Umbilical cord (tissue), 1 donor: ENCODE measurements at regions not wholly inside any gene's neighbourhood (a gene's known extent, or its start where the extent isn't known, plus 50 kb on each side); places are given as distances from the start of the nearest gene placed in this dataset.

ENCODE experiments used
- DNase-seq: peaks from one replicate; pipeline ENCODE4 v3.0.0-alpha.2; 2015; ENCODE audit warnings: low spot score

DNA sequence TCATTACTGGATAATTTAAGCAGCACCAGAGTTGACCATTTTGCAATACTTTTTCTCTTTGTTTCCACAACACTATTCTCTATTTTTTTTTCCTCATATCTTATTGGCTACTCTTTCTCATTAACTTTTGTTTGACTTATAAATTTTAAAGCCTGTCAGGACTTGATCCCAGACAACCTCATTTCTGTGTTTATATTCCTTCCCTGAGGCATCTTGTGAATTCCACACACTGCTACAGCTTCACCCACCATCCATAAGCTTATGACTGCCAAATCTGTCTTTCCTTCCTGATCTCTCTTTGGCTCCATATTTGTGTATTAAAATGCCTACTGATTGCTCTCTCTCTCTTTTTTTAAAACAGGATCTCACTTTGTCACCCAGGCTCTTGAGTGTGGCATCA lies 124.6 kb upstream of the MBL2 start:
- DNase-seq, result no peak

DNA sequence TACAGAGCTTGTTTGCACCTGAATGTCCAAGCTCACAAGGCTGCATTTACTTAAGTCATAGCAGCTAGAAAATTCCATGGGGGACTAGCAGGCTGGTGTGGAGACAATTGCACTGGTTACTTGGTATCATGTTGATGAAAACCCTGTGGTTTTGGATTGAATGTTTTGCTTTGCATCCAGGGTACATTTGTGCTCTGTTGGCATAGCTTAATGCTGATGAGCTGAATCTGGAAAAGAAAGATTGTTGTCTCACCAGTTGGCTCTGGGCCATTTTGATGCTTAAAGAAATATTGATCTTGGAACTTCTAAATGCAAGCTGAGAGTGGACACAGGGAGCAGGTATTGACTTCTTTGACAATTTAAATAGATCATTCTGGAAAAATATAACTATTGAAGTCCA lies 122.5 kb upstream of the MBL2 start:
- DNase-seq, result no peak

DNA sequence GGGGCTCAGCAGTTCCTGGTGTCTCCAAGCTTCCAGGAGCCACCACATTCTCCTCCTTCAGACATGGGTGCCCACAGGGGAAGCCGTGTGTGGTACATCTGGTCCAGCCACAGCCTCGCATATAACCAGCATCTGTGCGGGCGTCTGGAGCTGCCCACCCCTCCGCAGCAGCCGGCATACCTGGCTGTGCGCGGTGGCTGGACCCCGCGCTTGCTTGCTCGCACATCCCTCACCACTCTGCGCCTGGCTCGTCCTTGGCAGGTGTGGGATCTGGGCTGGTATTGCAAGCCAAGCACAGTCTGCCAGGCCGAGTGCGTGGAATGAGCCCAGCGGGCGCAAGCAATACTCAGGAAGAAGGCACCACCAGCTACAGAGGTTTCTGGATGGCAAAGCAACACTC lies 117.7 kb upstream of the MBL2 start:
- no peak for DNase-seq

DNA sequence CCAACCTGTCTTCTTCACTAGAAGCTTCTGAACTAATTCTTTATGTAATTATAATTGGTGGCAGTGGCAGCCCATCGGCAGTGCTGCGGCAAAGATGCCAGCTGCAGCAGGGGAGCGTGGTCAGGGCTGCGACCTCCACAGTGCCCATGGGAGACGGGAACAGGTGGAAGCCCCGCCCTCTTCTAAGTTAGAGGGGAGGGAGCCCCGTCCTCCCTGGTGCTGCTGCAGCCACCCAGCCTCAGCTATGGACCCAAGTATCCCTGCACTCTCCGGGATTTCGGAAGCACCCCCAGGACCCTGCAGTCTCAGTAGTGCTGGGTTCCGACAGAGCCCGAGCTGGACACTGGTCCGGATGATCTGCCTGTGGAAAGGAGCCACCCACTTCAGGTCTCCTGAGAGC lies 117.0 kb upstream of the MBL2 start:
- DNase-seq, result no peak

DNA sequence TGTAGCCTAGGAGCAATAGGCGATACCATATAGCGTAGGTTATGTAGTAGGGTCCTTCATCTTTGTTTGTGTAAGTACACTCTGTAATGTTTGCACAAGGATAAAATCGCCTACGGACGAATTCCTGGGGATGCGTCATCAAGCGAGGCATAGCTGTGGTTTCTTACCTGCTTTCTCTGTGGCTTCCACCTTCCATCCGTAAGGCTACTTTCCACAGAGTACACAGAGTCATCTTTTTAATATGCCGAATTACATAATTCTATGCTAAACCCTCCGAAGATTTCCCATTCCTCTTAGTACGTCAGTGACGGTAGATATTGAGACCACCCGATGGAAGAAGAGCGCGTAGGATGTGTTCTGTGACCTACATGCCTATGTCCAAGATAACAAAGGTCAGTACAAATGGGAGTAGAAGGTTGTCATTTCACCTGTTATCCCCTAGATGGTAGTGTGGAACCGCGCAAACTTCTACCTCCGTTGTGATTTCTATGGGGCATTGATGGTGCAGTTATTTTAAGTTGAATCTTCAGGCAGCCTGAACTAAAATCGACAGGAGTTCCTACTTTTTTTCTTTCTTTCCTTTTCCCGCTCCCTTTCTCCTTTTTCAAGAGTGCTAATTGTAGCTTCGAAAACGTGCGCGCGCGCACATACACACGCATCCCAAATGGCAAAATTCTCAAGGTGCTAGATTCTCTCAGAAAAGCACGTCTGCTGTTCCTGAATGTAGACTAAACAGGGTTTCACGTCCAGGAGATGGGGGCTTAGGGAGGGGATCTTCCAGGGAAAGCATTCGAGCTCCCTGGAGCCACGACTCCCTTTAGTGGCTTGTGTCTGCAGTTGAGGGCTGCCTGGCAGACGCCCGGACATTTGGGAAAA lies 111.7 kb upstream of the MBL2 start:
- DNase-seq, result peak; percentile 85

DNA sequence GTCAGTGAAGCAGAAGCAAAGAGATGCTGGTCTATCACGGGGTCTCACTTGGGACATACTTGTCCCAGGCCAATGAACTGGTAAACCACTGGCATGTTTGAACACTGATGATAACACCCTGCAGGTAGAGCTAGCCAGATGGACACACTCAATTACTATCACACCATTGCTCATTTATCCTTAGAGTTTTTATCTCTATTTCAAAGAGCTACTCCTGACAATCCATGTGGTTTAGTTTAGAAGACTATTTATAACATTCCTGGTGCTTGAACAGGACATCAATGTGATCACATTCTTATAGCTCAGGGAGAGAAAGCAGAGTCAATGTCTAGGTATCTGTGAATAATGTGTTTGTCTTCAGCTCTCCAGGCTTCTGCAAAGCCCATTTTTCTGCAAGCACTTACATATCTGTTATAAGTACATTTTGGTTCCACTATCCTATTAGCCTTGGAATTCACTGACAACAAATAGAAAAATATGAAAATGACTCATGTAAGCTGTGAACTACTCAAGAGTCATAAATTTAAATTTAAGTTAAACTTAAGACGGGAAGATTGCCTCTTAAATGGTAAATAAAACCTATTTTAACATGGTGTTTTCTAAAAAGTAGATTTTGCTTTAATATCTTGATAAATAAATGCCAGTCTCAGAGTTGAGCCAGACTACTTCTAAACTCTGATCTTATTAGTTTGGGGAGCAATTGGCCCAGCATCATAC lies 106.7 kb upstream of the MBL2 start:
- peak; percentile 95 for DNase-seq

DNA sequence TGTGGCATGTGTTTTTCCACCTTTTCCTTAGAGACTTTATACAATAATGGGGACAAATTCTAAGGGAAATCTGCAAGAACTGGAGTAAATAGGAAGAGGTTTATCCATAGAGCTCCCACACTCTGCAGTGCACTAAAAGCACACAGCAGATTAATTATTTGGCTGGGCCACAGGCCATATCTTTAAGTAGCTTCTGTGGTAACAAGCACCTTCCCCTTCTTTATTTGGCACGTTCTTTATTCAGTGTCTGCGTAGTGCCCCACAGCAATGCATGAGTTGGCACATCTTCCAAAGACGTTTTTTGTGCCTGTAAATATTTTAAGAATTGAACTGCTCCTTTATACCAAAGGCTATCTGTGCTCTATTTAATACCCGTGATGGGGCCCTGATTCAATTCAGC lies 104.9 kb upstream of the MBL2 start:
- DNase-seq, result no peak

DNA sequence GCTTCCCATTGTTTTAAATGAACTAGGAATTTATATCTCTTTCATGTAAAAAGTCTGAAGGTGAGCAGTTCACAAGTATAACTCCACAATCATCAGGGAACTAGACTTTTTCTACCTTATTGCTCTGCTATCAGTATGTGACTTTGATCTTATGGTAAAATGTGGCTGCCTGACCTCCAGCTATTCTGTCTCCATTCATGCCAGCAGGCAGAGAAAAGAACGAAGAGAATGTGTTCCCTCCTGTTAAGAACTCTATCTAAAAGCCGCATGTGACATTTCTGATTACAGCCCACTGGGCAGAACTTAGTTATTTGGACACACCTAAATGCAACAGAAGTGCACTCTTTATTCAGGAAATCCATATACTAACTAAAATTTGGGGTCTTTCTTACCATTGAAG lies 102.8 kb upstream of the MBL2 start:
- DNase-seq, result no peak

DNA sequence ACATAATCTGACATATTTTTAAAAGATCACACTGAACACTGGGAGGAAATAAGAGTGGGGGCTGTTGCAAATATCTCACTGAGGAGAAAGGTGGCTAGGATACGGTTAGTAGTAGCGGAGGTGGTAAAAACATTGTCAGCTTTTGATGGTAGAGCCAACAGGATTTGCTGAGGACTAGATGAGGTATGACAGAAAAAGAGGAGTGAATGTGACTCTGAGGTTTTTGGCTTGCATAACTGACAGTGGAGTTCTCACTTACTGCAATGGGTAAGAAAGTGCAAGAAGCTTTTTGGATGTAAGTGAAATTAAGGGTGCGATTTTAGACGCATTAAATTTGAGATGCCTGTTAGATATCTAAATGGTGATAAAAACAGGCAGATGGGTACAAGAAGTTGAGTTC lies 102.0 kb upstream of the MBL2 start:
- DNase-seq, result peak; percentile 63

DNA sequence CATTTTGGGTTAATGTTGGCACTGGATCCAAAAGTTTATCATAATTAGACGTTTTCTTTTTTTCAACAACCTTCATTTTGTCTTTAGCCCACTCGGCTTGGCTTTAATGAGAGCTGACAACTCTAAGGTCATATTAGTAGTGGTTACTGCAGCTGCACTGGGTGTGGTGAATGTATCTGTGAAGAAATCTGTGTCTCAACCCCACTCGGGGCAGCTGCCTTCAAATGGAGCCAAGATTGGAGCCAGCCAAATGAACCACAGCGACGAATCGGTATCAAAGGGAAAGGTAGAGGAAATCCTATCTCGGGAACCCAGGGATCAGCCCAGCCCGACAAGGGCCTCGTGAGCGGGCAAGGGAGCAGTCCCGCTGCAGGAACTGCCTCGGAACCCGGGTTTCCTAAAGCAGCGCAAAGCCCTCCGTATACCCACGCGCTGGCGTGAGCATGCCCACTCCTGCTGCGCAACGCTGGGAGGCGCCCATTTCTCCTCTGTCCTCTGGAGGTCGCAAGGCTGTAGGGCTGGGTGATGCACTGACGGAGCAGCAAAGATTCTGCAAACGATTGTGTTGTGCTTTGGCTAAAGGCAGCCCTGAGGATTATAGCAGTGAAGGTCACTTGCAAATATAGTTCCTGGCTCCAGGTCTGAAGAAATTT lies 98.7 kb upstream of the MBL2 start:
- no peak for DNase-seq

DNA sequence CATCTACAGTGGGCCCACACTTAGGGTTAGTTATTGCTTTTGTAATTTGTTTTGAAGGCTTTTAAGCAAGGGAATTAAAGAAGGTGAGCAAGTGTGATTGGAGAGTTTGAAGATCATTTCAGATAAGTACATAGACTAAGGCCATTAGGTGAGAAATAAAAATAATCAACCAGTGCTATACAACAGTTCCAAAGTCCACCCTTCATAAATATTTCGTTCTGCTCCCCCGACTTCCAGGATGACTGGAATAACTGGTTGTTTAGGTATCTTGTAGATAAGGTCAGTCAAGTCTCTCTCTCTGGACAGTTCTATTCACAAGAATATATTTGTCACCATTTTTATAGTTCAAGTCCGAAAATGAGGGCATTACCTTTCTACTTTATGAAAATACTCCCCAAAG lies 98.0 kb upstream of the MBL2 start:
- DNase-seq, result no peak

DNA sequence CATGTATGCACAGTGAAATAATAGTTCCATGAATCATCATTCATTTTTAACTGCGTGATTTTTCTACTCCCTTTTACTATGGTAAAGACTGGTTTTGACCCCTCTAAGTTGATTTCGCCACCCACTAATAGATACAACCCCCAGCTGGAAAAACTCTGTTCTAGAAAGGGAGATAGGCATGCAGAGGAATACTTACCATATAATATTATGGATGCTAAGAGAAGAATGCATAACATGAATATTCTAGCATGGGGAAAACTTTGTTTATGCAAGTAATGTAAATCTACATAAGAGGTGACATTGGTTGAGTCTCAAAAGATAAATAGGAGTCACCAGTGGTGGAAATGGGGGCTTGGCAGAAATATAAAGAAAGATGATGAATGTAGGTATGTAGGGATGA lies 97.3 kb upstream of the MBL2 start:
- no peak for DNase-seq

DNA sequence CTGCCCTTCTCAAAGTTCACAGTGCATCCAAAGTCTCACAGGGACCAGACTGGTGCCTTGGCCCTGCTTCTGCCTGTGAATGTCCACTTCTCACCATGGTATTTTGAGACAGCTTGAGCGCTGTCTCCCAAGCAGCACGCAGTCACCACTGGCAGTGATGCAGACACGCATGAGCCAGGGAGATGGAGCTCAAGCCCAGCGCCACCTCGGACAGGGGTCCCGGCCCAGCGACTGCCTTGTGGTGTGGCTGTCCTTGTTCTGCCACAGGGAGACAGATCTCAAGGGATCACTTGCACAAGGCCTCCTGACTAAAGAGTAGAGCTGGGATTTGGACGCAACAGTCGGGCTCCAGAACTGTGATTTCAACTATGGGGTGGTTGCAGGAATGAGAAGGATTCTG lies 92.6 kb upstream of the MBL2 start:
- DNase-seq, result no peak

DNA sequence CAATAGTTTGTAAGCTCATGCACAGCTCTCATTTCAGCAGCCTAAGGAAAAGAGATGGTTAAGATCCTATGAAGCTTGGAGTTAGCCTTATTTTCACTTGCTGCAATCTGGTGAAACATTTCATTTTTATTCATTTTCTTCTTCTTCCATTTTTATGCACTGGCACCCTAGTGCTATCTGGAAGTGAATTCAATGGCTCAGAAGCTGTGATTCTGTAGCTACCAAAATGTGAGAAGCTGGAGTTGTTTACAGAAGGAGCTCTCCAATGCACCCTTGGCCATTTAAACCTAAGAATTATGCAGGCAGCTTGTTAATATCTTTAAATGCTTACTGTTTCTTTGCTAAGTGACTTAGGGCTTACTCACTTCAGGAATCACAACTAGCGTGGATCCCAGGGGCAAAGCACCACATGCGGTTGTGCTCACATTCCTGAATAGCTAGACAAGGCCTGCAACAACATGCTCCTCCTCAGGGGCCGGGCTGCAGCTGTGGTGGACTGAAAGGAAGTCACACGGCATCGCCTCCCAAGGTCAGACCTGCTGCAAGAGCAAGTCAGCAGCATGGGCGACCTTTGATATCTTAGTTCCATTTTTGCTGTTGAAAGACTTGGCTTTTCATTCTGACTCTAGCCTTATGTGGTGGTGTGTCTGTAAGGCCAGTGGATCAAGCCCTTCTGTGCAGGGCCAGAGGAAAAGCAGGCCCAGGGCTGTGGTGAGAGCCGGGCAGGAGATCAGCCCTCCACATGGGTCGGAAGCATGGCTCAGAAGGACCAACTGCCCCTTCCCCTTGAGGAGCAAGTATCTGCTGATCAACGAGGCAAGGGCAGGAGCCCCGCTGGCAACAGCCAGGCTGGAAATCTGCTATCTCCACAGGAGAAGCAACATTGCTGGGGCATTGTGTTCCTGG lies 91.9 kb upstream of the MBL2 start:
- DNase-seq, result peak; percentile 85

DNA sequence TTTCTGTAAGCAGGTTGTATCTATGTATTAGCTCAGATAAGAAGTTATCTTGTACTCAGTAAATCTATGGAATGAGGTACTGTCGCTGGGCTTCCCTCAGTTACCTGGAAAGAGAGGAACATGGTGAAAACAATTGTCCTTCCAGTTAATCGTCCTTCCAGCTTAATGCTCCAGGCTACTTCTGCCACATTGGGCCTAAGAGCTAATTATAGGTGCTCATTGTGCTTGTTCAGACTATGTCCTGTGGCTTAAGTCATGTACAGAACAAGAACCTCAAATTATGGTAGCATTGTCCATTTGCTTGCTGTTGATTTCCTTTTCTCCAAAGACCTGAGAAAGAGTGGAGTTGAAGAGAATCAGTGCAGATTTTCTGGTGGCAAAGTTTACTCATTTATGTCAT lies 86.1 kb upstream of the MBL2 start:
- DNase-seq, result no peak

DNA sequence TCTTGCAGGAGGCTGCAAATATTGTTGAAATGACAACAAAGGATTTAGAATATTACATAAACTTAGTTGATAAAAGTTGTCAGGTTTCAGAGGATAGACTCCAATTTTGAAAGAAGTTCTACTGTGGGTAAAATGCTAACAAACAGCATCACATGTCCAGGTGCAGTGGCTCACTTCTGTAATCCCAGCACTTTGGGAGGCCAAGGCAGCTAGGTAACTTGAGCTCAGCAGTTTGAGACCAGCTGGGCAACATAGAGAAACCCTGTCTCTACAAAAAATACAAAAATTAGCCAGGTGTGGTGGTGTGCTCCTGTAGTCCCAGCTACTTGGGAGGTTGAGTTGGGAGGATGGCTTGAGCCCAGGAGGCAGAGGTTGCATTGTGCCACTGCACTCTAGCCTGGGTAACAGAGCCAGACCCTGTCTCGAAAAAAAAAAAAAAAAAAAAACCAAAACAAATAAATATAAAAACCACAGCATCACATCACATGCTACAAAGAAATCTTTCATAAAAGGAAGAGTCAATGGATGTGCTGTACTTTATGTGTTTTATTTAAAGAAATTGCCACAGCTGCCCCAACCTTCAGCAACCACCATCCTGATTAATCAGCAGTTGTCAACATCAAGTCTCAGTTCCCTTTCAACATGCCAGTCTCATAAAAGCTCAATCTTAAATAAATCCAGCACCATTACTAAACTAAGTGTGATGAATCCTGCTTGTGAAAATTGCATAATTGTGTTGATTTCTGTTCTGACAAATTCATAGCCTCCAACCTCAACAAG lies 83.2 kb upstream of the MBL2 start:
- DNase-seq, result no peak

DNA sequence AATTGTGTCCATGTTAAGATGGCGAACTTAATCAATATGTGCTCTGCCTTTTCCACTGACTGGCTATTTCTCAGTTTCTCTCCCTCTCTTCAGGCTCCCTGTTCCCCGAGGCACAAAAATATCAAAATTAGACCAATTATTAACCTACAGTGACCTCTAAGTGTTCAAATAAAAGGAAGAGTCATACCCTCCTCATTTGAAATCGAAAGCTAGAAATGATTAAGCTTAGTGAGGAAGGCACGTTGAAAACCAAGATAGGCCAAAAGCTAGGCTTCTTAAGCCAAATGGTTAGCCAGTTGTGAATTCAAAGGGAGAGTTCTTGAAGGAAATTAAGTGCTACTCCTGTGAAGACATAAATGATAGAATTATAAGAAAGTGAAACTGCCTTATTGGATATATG lies 81.1 kb upstream of the MBL2 start:
- no peak for DNase-seq

DNA sequence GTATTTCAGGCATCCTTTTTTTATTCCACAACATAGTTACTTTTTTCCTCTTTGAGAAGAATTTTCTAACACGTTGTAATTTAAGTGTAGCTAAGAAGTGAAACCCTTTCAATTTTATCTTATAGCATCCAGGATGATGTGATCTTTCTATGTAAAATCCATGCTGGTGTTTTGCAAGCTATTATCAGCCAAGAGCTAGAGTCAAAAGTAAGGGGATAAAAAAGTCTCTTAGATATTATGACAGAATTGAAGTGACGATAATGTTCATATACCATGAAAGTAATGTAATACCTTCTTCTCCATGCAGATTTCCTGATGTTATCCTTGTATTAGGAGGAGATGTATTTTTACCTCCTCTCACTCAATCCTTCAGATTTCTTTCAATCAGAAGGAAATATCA lies 64.2 kb upstream of the MBL2 start:
- peak; percentile 71 for DNase-seq
